Endothelial cell (in vitro differentiated cells): ENCODE measurements at regions not wholly inside any gene's neighbourhood (a gene's known extent, or its start where the extent isn't known, plus 50 kb on each side); places are given as distances from the start of the nearest gene placed in this dataset.

Experiments
- DNase-seq: peaks from one replicate; pipeline ENCODE4 v3.0.0; 2021; ENCODE audit warnings: low spot score
- H3K27ac Mint-ChIP-seq: one replicate; pipeline ENCODE4 v1.8.0; 2021; ENCODE audit warnings: mixed read lengths, inconsistent platforms; ENCODE audit not compliant: unreplicated experiment
- H3K27me3 Mint-ChIP-seq: one replicate; pipeline ENCODE4 v1.8.0; 2021; ENCODE audit warnings: mild to moderate bottlenecking, moderate library complexity, mixed read lengths, inconsistent platforms; ENCODE audit not compliant: unreplicated experiment
- H3K36me3 Mint-ChIP-seq: one replicate; pipeline ENCODE4 v1.8.0; 2021; ENCODE audit warnings: mild to moderate bottlenecking, low read depth, mixed read lengths, inconsistent platforms; ENCODE audit not compliant: unreplicated experiment
- H3K4me1 Mint-ChIP-seq: one replicate; pipeline ENCODE4 v1.8.0; 2021; ENCODE audit warnings: mild to moderate bottlenecking, mixed read lengths, inconsistent platforms; ENCODE audit not compliant: unreplicated experiment
- H3K4me3 Mint-ChIP-seq: one replicate; pipeline ENCODE4 v1.8.0; 2021; ENCODE audit warnings: mild to moderate bottlenecking, mixed read lengths, inconsistent platforms; ENCODE audit not compliant: unreplicated experiment
- H3K9me3 Mint-ChIP-seq: one replicate; pipeline ENCODE4 v1.8.0; 2021; ENCODE audit warnings: mixed read lengths, inconsistent platforms; ENCODE audit not compliant: unreplicated experiment
- CTCF ChIP-seq: fragments of 200-600 bp; sonication (generic); IDR thresholded peaks from one replicate; pipeline ENCODE4 v1.5.0; 2021; ENCODE audit warnings: antibody characterized with exemption; ENCODE audit not compliant: unreplicated experiment

- Mint-ChIP-seq H3K4me1 (no peaks in the 10 kb centered on the region), H3K4me3 (no peak overlapping the region), H3K27me3 (no peaks in the 10 kb centered on the region), H3K27ac (no peak overlapping the region), H3K9me3 (no peaks in the 10 kb centered on the region), H3K36me3 (no peaks in the 10 kb centered on the region)
- no peak for DNase-seq
- no peak for TF ChIP-seq CTCF
Measured at GRCh38 chr2:64797881-64798575, 144.3 kb upstream of the SERTAD2 start.

- Mint-ChIP-seq H3K9me3 (no peaks in the 10 kb centered on the region), H3K27ac (no peak overlapping the region), H3K27me3 (no peaks in the 10 kb centered on the region), H3K36me3 (no peaks in the 10 kb centered on the region), H3K4me3 (no peak overlapping the region), H3K4me1 (no peaks in the 10 kb centered on the region)
- TF ChIP-seq CTCF, result no peak
- no peak for DNase-seq
Measured at GRCh38 chr2:64799592-64800252, 146.0 kb upstream of the SERTAD2 start.

GRCh38 chr2:64803776-64804175 lies 150.1 kb upstream of the SERTAD2 start:
- no peak for TF ChIP-seq CTCF
- no peak overlapping the region for H3K4me3 Mint-ChIP-seq
- no peaks in the 10 kb centered on the region for H3K4me1 Mint-ChIP-seq
- no peaks in the 10 kb centered on the region for H3K27me3 Mint-ChIP-seq
- DNase-seq, result no peak
- no peaks in the 10 kb centered on the region for H3K9me3 Mint-ChIP-seq
- H3K27ac Mint-ChIP-seq, result no peak overlapping the region
- no peaks in the 10 kb centered on the region for H3K36me3 Mint-ChIP-seq

GRCh38 chr2:64804651-64805050 lies 150.9 kb upstream of the SERTAD2 start:
- no peaks in the 10 kb centered on the region for H3K9me3 Mint-ChIP-seq
- no peak for DNase-seq
- no peaks in the 10 kb centered on the region for H3K36me3 Mint-ChIP-seq
- no peak overlapping the region for H3K27ac Mint-ChIP-seq
- no peaks in the 10 kb centered on the region for H3K27me3 Mint-ChIP-seq
- TF ChIP-seq CTCF, result no peak
- no peak overlapping the region for H3K4me3 Mint-ChIP-seq
- H3K4me1 Mint-ChIP-seq, result no peaks in the 10 kb centered on the region

- DNase-seq, result no peak
Measured at GRCh38 chr2:64807417-64807816, 153.7 kb upstream of the SERTAD2 start.

More at GRCh38 chr2:64807417-64807816, 153.7 kb upstream of the SERTAD2 start:
- Mint-ChIP-seq H3K4me1 (peaks cover 9% of the 10 kb centered on the region), H3K27me3 (peaks cover 3% of the 10 kb centered on the region), H3K4me3 (no peak overlapping the region), H3K36me3 (no peaks in the 10 kb centered on the region), H3K27ac (no peak overlapping the region), H3K9me3 (no peaks in the 10 kb centered on the region)
- TF ChIP-seq CTCF, result no peak
